ENCODE measurements at regions not wholly inside any gene's neighbourhood (a gene's known extent, or its start where the extent isn't known, plus 50 kb on each side); places are given as distances from the start of the nearest gene placed in this dataset.

- peak; percentile 86 for TF ChIP-seq CTCF (conservative IDR thresholded peaks at IDR 0.05; ENCODE audit: low read length)
- TF ChIP-seq EZH2phosphoT487 (IDR thresholded peaks at IDR 0.05; ENCODE audit: borderline replicate concordance, low read depth, low read length), result no peak
Observed at GRCh38 chr9:34899535-34900158, 58.4 kb upstream of the PHF24 start.

Data from OCI-LY7 (cell line).